OCI-M1 (cell line): ENCODE measurements at regions not wholly inside any gene's neighbourhood (a gene's known extent, or its start where the extent isn't known, plus 50 kb on each side); places are given as distances from the start of the nearest gene placed in this dataset.
A peak's percentile ranks its signal among the peaks of the same experiment; 100 is the strongest.
"Not testable (repeated sequence)": the region's sequence is repeated elsewhere in the genome, so short reads cannot be mapped to it uniquely, and the experiment has no call there.

Experiments
- DNase-seq: peaks from one replicate; lab custom pipeline; 2025; lab: John Stamatoyannopoulos, UW

DNA sequence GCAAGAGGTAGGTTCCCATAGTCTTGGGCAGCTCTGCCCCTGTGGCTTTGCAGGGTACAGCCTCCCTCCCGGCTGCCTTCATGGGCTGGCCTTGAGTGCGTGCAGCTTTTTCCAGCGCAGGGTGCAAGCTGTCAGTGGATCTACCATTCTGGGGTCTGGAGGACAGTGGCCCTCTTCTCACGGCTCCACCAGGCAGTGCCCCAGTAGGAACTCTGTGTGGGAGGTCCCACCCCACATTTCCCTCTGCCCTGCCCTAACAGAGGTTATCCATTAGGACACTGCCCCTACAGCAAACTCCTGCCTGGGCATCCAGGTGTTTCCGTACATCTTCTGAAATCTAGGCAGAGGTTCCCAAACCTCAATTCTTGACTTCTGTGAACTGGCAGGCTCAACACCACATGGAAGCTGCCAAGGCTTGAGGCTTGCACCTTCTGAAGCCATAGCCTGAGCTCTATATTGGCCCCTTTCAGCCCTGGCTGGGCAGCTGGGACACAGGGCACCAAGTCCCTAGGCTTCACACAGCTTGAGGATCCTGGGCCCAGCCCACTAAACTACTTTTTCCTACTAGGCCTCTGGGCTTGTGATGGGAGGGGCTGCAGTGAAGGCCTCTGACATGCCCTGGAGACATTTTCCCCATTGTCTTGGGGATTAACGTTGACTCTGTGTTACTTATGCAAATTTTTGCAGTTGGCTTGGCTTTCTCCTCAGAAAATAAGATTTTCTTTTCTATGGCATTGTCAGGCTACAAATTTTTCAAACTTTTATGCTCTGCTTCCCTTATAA is 482.7 kb downstream of the CNTN3 start:
- not testable (repeated sequence) for DNase-seq

DNA sequence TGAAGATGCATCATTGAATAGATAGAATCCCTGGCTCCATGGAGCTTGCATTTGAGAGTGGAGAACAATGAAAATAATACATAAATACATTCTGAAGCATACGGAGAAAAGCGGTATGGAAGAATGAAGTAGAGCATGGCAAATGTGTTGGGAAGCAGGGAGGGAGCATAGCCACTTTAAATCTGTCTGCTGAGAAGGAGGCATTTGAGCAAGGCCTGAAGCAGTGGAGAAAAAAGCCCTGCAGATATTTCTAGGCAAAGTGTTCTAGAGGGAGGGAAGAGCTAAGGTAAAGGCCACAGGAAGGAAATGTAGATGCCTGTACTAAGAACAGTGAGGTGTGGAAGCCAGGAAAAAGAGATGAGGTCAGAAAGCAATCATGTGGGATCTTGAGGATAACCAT is 484.8 kb downstream of the CNTN3 start:
- no peak for DNase-seq

DNA sequence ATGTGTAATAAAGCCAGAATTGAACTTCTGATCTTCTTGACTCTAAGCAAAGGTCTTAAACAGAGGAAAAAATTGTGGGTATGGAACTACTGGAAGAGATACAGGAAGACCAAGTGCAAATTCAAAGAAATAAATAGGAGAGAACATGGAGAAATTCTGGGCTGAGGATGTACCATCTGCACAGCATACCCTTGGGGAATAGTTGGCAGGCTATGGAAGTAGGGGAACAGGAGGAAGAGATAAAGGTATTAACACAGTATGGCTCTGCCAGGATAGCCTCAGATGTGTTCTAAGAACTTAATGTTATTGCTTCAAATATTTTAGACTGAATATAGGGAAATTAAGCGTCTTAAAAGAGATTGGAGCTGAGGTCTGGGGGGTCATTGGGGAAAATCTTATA is 485.4 kb downstream of the CNTN3 start:
- DNase-seq, result no peak

DNA sequence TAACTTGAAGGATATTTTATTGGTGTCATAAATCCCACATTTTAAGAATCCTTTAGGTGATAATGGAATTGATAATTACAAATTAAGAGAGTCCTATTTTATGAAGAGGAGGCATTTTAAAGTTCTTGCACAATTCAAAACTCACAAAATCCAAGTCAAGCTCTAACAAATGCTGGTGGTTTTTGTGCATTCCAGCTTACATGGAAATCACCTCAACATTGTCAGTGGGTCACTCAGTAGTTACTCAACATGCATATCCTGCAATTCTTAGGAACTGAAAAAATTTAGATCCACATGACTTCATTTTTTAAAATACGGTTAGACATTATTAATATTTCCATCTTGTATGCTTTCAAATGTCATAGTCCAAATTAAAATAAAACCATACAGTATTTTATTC is 487.2 kb downstream of the CNTN3 start:
- no peak for DNase-seq

DNA sequence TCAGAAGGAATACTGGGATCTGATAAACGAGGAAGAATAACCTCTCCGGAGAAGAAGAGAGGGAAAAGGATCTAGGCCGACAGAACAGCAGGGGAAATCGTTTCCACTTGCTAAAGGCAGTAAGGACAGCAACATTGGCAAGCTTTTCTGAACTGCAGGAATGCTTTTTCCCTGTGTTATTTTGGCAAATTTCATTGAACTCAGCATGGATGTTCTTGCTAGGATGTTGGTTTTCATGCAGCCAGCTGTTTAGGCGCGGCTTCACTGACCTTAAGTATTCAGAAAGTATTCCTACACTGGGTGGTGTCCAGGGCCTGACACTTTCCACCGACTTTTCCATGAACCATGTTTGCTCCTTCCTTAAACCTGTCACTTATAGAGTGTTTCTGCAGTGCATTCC is 489.7 kb downstream of the CNTN3 start:
- no peak for DNase-seq

DNA sequence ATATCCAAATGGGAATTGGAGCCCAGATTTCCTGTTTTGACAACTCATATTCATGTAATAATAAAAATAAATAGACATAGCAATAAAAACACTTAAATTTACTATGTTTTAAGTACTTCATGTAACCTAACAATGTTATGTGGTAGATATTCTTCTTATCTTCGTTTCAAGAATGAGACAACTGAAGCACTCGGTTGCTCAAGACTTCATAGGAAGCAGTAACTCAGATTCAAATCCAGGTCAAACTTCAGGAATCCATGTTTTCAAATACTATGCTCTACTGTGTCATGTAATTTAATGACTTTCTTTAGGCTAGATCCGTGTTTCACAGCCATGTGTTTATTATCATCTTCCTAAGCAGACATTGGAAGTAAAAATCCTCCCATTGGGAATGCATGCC is 492.2 kb downstream of the CNTN3 start:
- no peak for DNase-seq

DNA sequence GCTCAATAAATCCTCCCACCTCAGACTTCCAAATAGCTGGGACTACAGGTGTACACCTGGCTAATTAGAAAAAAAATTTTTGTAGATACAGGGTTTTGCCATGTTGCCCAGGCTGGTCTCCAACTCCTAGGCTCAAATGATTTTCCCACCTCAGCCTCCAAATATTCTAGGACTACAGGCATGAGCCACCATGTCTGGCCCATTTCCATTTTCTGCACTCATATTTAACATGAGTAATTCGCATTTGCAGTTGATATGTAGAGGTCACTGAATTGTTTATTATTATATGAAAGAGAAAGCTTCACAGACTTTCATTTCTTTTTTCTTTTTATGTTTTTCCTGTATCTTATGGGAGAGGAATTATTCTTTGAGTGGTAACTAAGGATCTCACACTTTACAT is 492.7 kb downstream of the CNTN3 start:
- no peak for DNase-seq

DNA sequence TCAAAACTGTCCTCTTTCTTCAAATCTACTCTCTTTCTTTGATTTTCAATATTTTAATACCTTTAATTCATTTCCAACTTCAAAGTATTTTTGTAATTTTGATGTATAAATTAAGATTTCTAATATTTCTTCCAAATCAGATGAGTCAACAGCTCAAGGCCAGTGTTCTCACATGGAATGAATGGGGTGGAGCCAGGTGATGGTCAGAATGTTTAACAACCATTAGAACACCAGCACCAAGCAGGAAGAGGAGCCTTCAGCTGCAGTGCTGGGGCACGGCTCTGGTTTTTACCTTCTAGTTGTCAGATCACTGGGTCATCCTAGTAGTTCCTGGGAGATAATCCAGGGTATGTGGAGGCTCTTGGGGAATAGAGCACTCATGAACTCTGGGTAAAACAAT is 494.5 kb upstream of the PDZRN3 start:
- no peak for DNase-seq

DNA sequence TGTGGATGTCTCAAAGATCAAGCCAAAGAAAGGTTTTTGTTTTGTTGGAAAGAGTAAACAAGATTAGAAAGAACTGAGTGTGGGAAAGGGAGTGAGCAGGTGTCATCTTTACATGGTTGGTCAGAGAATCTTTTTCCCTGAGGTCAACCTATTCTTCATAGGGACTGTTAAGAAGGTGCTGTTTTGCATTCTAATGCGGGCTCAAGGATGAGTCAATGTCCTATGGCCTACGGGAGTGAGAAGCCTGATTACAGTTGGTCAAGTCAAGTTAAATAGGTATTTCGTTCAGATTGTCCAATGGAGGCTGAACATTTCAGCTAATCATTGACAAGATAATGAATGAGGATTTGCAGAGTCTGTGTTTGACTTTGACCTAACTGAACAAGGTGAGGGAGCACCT is 491.2 kb upstream of the PDZRN3 start:
- DNase-seq, result no peak

DNA sequence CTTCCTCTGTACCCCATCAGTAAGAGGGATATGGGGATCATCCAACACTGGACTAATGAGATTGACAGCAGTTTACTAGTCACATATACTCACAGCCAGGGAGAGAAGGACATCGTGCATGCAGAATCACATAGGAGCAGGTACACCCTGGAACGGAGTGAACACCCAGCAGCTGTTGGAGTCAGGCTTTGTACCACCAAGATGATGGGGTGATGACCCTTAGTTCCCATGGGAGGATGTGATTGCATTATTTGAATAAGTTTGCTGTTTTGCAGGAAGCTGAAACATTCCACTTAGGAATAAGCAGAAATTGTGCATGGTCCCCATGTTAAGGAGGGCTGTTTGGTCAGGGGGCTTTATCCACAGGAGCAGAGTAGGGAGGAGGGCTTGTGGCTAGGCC is 482.7 kb upstream of the PDZRN3 start:
- no peak for DNase-seq

DNA sequence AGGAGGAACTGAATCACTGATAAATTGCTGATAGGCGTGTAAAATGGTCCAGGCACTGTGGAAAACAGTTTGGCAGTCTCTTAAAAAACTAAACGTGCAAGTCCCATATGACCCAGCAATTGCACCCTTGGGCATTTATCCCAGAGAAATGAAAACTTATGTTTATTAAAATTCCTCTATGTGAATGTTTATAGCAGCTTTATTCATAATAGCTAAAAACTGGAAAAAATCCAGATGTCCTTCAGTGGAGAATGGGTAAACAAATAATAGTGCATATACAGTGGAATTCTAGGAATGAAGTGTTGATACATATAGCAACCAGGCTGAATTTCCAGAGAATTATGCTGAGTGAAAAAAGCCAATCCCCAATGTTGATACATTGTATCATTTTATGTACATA is 482.2 kb upstream of the PDZRN3 start:
- no peak for DNase-seq

DNA sequence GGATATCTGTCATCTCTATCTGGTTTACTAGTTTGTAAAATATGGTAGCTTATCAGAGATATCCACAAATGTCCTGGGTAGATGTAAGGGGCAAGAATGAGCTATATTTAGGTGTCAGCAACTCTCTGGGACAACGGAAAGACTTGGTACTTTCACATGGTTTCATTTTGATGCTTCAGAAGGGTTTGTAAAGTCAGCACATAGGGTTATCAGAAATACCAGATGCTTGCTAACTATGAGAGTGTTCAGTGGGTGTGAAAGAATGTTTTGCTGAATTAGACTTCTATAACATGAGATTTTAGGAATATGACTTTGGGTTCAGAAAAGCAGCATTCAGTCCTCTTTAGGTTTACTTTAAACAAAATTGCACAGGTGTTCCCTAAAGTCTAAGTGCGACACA is 466.5 kb upstream of the PDZRN3 start:
- DNase-seq, result peak; percentile 27

DNA sequence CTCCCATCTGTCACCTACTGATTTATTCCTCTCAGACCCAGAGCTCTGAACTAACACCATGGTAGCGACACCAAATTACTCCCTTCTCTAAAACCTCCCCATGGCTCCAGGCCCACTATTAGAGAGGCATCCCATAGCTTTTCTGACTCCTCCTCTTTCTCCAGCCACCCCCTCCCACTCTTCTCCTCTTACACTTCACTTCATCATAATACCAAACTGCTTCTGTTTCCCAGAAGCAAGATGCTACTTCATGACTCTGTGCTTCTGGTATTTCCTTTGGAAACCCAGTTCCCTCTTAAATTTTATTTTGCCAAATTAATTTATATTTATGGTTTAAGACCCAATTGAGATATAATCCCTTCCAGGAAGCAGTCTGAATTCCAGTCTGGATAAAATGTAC is 465.1 kb upstream of the PDZRN3 start:
- no peak for DNase-seq

DNA sequence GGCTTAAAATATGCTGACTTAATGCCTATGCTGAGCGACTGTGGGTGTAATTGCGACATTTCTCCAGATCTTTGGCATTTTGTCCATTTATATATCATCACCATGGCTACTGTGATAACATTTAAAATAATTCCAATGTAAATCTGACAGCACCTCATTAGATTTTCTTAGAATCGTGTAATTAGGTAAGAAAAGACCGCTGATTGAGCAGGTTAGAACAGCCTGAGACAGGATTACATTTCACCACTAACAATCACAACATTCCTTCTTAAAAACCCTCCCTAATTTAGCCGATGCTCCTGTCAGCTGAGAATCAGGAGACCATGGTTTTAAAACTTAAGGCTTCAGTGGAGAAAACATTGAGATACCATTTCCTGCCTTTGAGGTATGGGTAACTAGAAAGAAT is 455.3 kb upstream of the PDZRN3 start:
- DNase-seq, result no peak

DNA sequence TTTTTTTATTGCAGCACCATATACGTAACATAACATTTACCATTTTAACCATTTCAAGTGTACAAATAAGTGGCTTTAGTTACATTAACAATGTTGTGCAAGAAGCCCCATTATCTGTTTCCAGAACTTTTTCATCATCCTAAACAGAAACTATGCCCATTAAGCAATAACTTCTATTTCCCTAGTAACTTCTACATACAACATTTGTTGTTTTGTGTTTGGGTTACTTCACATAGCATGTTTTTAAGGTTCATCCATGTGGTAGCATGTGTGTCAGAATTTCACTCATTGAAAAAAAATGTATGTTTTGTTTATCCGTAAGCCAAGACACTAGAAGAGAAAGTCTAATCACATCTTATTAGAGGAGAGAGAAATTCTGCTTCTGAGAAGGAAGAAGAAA is 450.5 kb upstream of the PDZRN3 start:
- no peak for DNase-seq

DNA sequence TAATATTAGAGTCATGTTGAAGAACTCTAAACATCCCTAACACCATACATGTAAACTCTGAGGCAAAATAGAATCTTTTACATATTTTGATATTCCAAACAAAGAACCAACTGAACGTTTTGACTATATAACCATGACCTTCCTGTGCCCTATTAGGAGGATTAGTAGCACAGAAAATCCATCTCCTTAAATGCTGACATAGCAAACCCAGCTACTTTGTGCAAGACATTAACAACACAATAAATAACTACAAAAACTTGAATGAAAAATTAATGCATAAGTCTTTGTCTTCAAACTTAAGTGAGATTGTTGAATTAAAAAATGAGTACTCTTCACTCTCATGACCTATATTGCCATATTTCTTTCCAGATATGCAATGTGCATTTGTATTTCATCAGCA is 450.0 kb upstream of the PDZRN3 start:
- no peak for DNase-seq

DNA sequence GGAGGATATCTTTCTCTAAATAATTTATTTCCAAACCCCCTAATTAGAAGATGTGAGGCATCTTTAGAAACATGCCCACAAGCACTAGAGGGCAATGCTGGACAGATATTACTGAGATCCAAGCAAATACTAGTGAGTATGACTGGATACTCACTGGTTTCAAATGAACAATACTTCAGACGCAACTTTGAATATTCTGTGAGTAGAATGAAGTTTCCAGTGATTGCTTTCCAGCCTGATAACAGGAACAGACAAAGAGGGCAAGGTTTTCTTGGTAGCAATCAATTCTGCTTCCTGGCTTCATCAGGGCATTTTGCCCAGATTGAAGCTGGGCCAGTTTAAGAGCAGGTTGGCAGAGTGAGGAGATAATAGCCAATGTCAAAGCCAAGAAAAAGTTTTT is 442.6 kb upstream of the PDZRN3 start:
- DNase-seq, result peak; percentile 22

DNA sequence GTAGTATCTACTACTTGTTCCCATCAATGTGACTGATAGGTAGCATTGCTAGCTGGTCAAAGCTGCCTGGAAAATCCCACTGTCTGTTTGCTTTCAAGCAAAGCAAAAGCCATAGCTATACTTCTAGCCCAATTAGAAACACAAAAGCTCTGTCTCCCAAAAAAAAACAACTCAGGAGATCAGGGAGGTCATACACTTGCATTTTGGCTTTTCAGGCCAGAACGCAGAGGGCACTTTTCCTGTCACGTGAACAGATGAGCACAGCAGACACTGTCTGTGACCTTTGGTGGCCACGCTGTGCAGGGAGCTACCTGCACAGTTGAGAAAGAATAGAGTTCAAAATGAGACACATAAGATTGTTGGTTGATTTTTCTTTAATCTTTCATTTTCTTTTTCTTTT is 441.7 kb upstream of the PDZRN3 start:
- DNase-seq, result no peak

DNA sequence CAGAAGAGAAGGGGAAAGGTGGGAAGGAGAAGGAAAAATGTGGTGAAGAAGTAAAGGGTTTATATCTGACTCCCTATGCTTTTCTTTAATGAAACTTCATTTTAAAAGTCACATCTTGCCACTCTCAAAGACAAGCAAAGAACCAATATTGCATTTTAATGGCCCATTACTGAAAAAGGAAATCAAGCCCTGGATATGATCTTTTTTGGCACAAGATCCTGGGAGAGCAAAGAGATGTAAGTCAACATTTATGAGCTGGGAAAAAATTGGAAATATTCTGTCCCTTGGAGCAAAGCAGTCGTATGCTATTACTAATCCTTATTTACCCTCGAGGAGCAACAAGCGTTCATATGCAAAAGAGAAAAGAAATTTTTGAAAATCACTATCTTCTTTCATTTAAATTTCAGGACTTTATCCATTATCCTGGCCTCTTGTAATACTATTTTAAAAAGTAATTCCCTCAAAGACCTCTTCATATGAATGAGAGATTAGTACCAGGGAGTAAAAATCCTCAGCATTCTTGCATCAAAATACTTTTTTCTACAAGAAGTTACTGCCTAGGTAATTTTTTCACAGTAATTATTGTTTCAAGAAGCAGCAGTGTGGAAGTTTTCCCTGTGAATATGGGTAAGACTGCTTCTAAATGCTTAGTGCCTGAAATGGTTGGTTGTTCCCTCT is 435.3 kb upstream of the PDZRN3 start:
- DNase-seq, result no peak

DNA sequence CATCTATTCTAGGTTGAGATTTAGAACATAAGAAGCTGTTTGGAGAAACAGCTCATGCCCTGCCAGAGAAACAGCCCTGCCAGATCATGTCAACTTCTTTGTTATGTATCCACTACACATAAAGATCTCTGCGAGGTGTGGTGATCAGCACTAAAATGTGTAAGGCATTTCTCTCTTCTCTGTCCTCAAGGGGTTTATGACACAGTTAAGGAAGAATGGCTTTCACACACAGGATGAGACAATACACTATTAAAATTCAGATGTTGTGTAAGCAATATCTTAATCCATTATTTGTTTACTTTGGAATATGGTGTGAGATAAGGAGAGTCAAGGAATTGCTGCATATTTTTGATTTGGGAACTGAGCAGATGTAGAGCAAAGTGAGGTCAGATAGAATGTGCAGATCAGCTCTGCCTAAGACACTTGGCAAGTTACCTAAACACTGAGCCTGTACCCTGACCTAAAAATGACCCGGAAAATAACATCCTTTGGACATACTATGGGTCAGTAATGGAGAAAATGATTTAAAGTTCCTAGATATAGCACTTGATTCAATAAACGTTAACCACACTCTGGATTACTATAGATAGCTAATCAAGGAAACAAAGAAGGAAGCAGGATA is 434.7 kb upstream of the PDZRN3 start:
- no peak for DNase-seq

DNA sequence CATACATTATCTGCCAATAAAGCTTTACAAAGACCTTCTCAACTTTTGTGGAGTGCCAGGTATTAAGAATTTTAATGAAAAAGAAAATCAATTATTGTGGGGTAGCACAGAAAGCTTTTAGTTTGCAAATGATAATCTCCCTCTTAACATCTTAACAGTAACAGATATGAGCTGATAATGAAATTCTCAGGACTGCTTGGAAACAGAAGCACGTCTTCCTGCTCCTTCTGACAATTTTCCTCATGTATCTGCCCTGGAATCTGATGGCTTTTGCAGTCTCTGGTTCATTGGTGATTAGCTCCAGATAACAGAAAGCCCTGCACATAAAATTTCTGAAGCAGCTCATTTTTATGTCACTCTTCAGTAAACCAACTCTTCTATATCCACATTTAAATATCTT is 432.4 kb upstream of the PDZRN3 start:
- no peak for DNase-seq

DNA sequence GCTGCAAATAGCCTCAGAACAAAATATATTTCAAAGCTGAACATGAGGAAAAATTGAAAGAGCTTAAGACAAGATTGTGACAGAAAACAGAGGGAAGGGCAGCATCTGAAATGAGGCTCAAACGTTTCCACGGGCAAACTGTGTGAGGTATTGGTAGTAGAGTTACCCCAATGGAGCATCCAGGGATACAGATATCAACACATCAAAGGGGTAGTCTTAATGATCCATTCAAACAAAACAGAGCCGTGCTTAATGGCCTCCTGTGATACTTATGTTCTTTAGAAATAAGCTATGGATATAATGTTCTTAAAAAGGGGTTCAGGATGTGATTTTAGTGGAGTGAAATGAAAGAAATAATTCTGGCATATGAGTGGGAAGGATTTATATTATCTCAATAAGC is 430.3 kb upstream of the PDZRN3 start:
- DNase-seq, result no peak

DNA sequence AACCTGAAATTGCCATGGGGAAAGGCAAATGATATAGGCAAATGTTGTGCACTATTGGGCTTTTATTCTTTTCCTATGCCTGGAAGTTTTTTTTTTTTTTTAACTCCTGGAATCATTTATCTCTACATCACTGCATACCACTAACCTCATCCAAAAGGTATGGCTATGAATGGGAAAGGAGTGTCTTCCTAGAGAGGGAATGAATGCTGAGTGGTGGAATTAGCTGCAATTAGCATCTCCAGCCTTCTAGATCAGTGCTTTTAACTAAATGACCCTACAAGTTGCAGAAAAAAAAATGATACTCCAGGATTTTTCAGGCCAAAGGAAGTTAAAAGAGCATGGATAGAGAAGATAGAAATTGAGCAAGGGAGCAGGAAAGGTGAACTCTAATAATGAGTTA is 429.8 kb upstream of the PDZRN3 start:
- no peak for DNase-seq
